ENCODE measurements at regions not wholly inside any gene's neighbourhood (a gene's known extent, or its start where the extent isn't known, plus 50 kb on each side); places are given as distances from the start of the nearest gene placed in this dataset.
"Not testable (repeated sequence)": the region's sequence is repeated elsewhere in the genome, so short reads cannot be mapped to it uniquely, and the experiment has no call there.

GRCh38 chr15:39030291-39031070 is 465.9 kb upstream of the RASGRP1 start:
- Mint-ChIP-seq H3K27me3 (ENCODE audit: low read depth, unreplicated experiment) (no peaks in the 10 kb centered on the region), H3K27ac (ENCODE audit: unreplicated experiment) (no peak overlapping the region), H3K4me3 (ENCODE audit: unreplicated experiment) (no peak overlapping the region), H3K36me3 (ENCODE audit: low read depth, unreplicated experiment) (no peaks in the 10 kb centered on the region), H3K4me1 (ENCODE audit: low read depth, unreplicated experiment) (peaks cover 13% of the 10 kb centered on the region), H3K9me3 (ENCODE audit: unreplicated experiment) (no peaks in the 10 kb centered on the region)
- Histone ChIP-seq H3K9ac (ENCODE audit: low read length) (no peak overlapping the region), H3K9me3 (ENCODE audit: insufficient read depth, low read depth, low read length) (no peaks in the 10 kb centered on the region), H3K27ac (ENCODE audit: low read depth, low read length) (no peak overlapping the region), H3K36me3 (ENCODE audit: insufficient read depth, low read length) (no peaks in the 10 kb centered on the region), H3K4me2 (ENCODE audit: low read length) (no peak overlapping the region), H3K79me2 (ENCODE audit: insufficient read depth, low read length) (no peaks in the 10 kb centered on the region), H3K4me1 (ENCODE audit: insufficient read depth, low read length) (no peaks in the 10 kb centered on the region), H4K20me1 (ENCODE audit: insufficient read depth, low read length) (no peaks in the 10 kb centered on the region), H2AFZ (ENCODE audit: low read depth, low read length) (no peak overlapping the region), H3K4me3 (ENCODE audit: insufficient read depth, low read depth, low read length) (no peak overlapping the region), H3K27me3 (ENCODE audit: insufficient read depth, low read length) (no peaks in the 10 kb centered on the region)
- TF ChIP-seq EZH2 (IDR thresholded peaks at IDR 0.05; ENCODE audit: insufficient read depth, low read length) (no peak), CTCF (IDR thresholded peaks at IDR 0.05; ENCODE audit: insufficient read depth, low read depth, low read length) (no peak)
- DNase-seq (ENCODE audit: low read depth) (no peak), FAIRE-seq (peak; percentile 65)

- H3K27ac Mint-ChIP-seq (ENCODE audit: unreplicated experiment), result no peak overlapping the region
- no peaks in the 10 kb centered on the region for H3K27me3 Mint-ChIP-seq (ENCODE audit: low read depth, unreplicated experiment)
- Histone ChIP-seq H2AFZ (ENCODE audit: low read depth, low read length) (no peak overlapping the region), H3K4me2 (ENCODE audit: low read length) (no peak overlapping the region), H4K20me1 (ENCODE audit: insufficient read depth, low read length) (no peaks in the 10 kb centered on the region), H3K79me2 (ENCODE audit: insufficient read depth, low read length) (no peaks in the 10 kb centered on the region), H3K36me3 (ENCODE audit: insufficient read depth, low read length) (no peaks in the 10 kb centered on the region), H3K27ac (ENCODE audit: low read depth, low read length) (no peak overlapping the region), H3K4me3 (ENCODE audit: insufficient read depth, low read depth, low read length) (no peak overlapping the region), H3K4me1 (ENCODE audit: insufficient read depth, low read length) (no peaks in the 10 kb centered on the region), H3K27me3 (ENCODE audit: insufficient read depth, low read length) (no peaks in the 10 kb centered on the region), H3K9me3 (ENCODE audit: insufficient read depth, low read depth, low read length) (no peaks in the 10 kb centered on the region), H3K9ac (ENCODE audit: low read length) (no peak overlapping the region)
- DNase-seq (ENCODE audit: low read depth), result no peak
- H3K4me3 Mint-ChIP-seq (ENCODE audit: unreplicated experiment), result no peak overlapping the region
- H3K4me1 Mint-ChIP-seq (ENCODE audit: low read depth, unreplicated experiment), result peaks cover 11% of the 10 kb centered on the region
- H3K36me3 Mint-ChIP-seq (ENCODE audit: low read depth, unreplicated experiment), result no peaks in the 10 kb centered on the region
- peaks cover 2% of the 10 kb centered on the region for H3K9me3 Mint-ChIP-seq (ENCODE audit: unreplicated experiment)
- TF ChIP-seq CTCF (IDR thresholded peaks at IDR 0.05; ENCODE audit: insufficient read depth, low read depth, low read length) (no peak), EZH2 (IDR thresholded peaks at IDR 0.05; ENCODE audit: insufficient read depth, low read length) (no peak)
- no peak for FAIRE-seq
Measured at GRCh38 chr15:39031596-39031995, 467.0 kb upstream of the RASGRP1 start.

GRCh38 chr15:39034816-39035215 is 470.2 kb upstream of the RASGRP1 start:
- H3K4me2 ChIP-seq (ENCODE audit: low read length), result no peak overlapping the region
- H3K4me1 Mint-ChIP-seq (ENCODE audit: low read depth, unreplicated experiment), result peaks cover 8% of the 10 kb centered on the region
- peaks cover 2% of the 10 kb centered on the region for H3K9me3 Mint-ChIP-seq (ENCODE audit: unreplicated experiment)
- no peak overlapping the region for H3K9ac ChIP-seq (ENCODE audit: low read length)
- no peak overlapping the region for H3K4me3 ChIP-seq (ENCODE audit: insufficient read depth, low read depth, low read length)
- no peak for TF ChIP-seq CTCF (IDR thresholded peaks at IDR 0.05; ENCODE audit: insufficient read depth, low read depth, low read length)
- no peak for TF ChIP-seq EZH2 (IDR thresholded peaks at IDR 0.05; ENCODE audit: insufficient read depth, low read length)
- no peaks in the 10 kb centered on the region for H3K27me3 ChIP-seq (ENCODE audit: insufficient read depth, low read length)
- no peaks in the 10 kb centered on the region for H4K20me1 ChIP-seq (ENCODE audit: insufficient read depth, low read length)
- no peak overlapping the region for H3K4me3 Mint-ChIP-seq (ENCODE audit: unreplicated experiment)
- FAIRE-seq (no peak), DNase-seq (ENCODE audit: low read depth) (no peak)
- no peaks in the 10 kb centered on the region for H3K9me3 ChIP-seq (ENCODE audit: insufficient read depth, low read depth, low read length)
- H2AFZ ChIP-seq (ENCODE audit: low read depth, low read length), result no peak overlapping the region
- H3K27me3 Mint-ChIP-seq (ENCODE audit: low read depth, unreplicated experiment), result no peaks in the 10 kb centered on the region
- H3K4me1 ChIP-seq (ENCODE audit: insufficient read depth, low read length), result no peaks in the 10 kb centered on the region
- no peak overlapping the region for H3K27ac Mint-ChIP-seq (ENCODE audit: unreplicated experiment)
- H3K27ac ChIP-seq (ENCODE audit: low read depth, low read length), result no peak overlapping the region
- H3K36me3 Mint-ChIP-seq (ENCODE audit: low read depth, unreplicated experiment), result no peaks in the 10 kb centered on the region
- H3K36me3 ChIP-seq (ENCODE audit: insufficient read depth, low read length), result no peaks in the 10 kb centered on the region
- no peaks in the 10 kb centered on the region for H3K79me2 ChIP-seq (ENCODE audit: insufficient read depth, low read length)

- H3K36me3 ChIP-seq (ENCODE audit: insufficient read depth, low read length); H3K9ac ChIP-seq (ENCODE audit: low read length); H3K4me3 ChIP-seq (ENCODE audit: insufficient read depth, low read depth, low read length); DNase-seq (ENCODE audit: low read depth); H2AFZ ChIP-seq (ENCODE audit: low read depth, low read length); H3K27ac Mint-ChIP-seq (ENCODE audit: unreplicated experiment); H3K36me3 Mint-ChIP-seq (ENCODE audit: low read depth, unreplicated experiment); H3K27me3 ChIP-seq (ENCODE audit: insufficient read depth, low read length); H3K79me2 ChIP-seq (ENCODE audit: insufficient read depth, low read length); H3K4me3 Mint-ChIP-seq (ENCODE audit: unreplicated experiment); FAIRE-seq; H3K9me3 Mint-ChIP-seq (ENCODE audit: unreplicated experiment); H3K9me3 ChIP-seq (ENCODE audit: insufficient read depth, low read depth, low read length); H3K4me2 ChIP-seq (ENCODE audit: low read length); H3K4me1 Mint-ChIP-seq (ENCODE audit: low read depth, unreplicated experiment); H4K20me1 ChIP-seq (ENCODE audit: insufficient read depth, low read length); H3K27me3 Mint-ChIP-seq (ENCODE audit: low read depth, unreplicated experiment); H3K27ac ChIP-seq (ENCODE audit: low read depth, low read length); H3K4me1 ChIP-seq (ENCODE audit: insufficient read depth, low read length): not testable (repeated sequence)
Measured at GRCh38 chr15:39037611-39038010, 473.0 kb upstream of the RASGRP1 start.
